BJ (cell line): ENCODE measurements at regions not wholly inside any gene's neighbourhood (a gene's known extent, or its start where the extent isn't known, plus 50 kb on each side); places are given as distances from the start of the nearest gene placed in this dataset.

Source experiments
- CTCF ChIA-PET: fragments of 350-600 bp; formaldehyde crosslinking; extraction: SDS; loops from one replicate; lab custom pipeline; 2021; ENCODE audit warnings: antibody characterized with exemption, inconsistent platforms; lab: Yijun Ruan, JAX
- POLR2A ChIA-PET: fragments of 300-600 bp; sonication (Branson Sonifier 250); formaldehyde crosslinking; extraction: SDS; loops from one replicate; lab custom pipeline; 2021; ENCODE audit warnings: antibody characterized with exemption; lab: Charles Lee
- DNase-seq: peaks from one replicate; pipeline ENCODE4 v3.0.0-alpha.2; 2011; ENCODE audit warnings: low read depth
- H3K27me3 ChIP-seq: 2 replicates; pipeline ENCODE4 v1.6.0; 2011; ENCODE audit warnings: low read length; ENCODE audit not compliant: control insufficient read depth, insufficient read depth
- H3K36me3 ChIP-seq: 2 replicates; pipeline ENCODE4 v1.5.1; 2011; ENCODE audit warnings: low read length; ENCODE audit not compliant: control insufficient read depth, insufficient read depth
- H3K4me3 ChIP-seq: 2 replicates; pipeline ENCODE4 v1.5.1; 2011; ENCODE audit warnings: low read depth, mild to moderate bottlenecking, control low read depth, low read length
- CTCF ChIP-seq: IDR thresholded peaks from 2 replicates; pipeline ENCODE4 v1.5.1; 2011; ENCODE audit warnings: low read depth, mild to moderate bottlenecking, control low read depth, inconsistent platforms, low read length, moderate library complexity; ENCODE audit not compliant: insufficient read depth

- Histone ChIP-seq H3K4me3 (no peak overlapping the region), H3K27me3 (no peaks in the 10 kb centered on the region), H3K36me3 (no peaks in the 10 kb centered on the region)
- DNase-seq: no peak
- no peak for TF ChIP-seq CTCF
- POLR2A ChIA-PET: no interaction called here
- CTCF ChIA-PET: no interaction called here
These were observed 813.7 kb upstream of the HS3ST1 start for GRCh38 chr4:12242354-12242753.

GRCh38 chr4:12239897-12240636 lies 811.4 kb upstream of the HS3ST1 start:
- Histone ChIP-seq H3K27me3 (no peaks in the 10 kb centered on the region), H3K36me3 (no peaks in the 10 kb centered on the region), H3K4me3 (no peak overlapping the region)
- TF ChIP-seq CTCF: no peak
- POLR2A ChIA-PET: no interaction called here
- CTCF ChIA-PET: no interaction called here
- DNase-seq: no peak

GRCh38 chr4:12231098-12231497 lies 802.4 kb upstream of the HS3ST1 start:
- TF ChIP-seq CTCF: no peak
- H3K27me3 ChIP-seq: no peaks in the 10 kb centered on the region
- no peak overlapping the region for H3K4me3 ChIP-seq
- no peaks in the 10 kb centered on the region for H3K36me3 ChIP-seq
- ChIA-PET POLR2A (no interaction called here), CTCF (no interaction called here)
- DNase-seq: no peak

GRCh38 chr4:12221031-12221430 lies 792.3 kb upstream of the HS3ST1 start:
- TF ChIP-seq CTCF: no peak
- no peak for DNase-seq
- CTCF ChIA-PET: no interaction called here
- POLR2A ChIA-PET: no interaction called here
- Histone ChIP-seq H3K36me3 (no peaks in the 10 kb centered on the region), H3K27me3 (no peaks in the 10 kb centered on the region), H3K4me3 (no peak overlapping the region)

GRCh38 chr4:12211636-12212035 lies 782.9 kb upstream of the HS3ST1 start:
- CTCF ChIA-PET: no interaction called here
- no peak for TF ChIP-seq CTCF
- no peak overlapping the region for H3K4me3 ChIP-seq
- H3K36me3 ChIP-seq: no peaks in the 10 kb centered on the region
- no peak for DNase-seq
- no peaks in the 10 kb centered on the region for H3K27me3 ChIP-seq
- POLR2A ChIA-PET: no interaction called here
